ENCODE measurements at regions not wholly inside any gene's neighbourhood (a gene's known extent, or its start where the extent isn't known, plus 50 kb on each side); places are given as distances from the start of the nearest gene placed in this dataset.

DNA sequence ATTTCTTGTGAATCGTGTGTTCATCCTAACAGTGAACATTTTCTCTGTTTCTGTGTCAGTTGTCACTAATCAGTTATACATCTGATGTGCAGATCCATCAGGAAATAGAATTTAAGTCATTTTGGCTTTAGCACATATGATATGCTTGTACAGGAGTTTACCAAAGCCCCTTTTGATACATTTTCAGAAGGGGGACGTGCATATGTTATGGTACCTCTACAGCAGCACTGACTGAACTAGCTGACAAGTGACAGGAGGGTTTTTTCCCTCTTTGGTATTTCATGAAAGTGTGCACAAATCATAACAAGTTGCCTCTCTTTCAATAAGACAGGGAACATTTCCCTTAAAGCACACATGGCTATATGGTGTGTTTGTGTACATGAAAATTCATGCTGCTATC lies 536.5 kb downstream of the PLCL1 start:
- no peak for DNase-seq (ENCODE audit: low spot score)

DNA sequence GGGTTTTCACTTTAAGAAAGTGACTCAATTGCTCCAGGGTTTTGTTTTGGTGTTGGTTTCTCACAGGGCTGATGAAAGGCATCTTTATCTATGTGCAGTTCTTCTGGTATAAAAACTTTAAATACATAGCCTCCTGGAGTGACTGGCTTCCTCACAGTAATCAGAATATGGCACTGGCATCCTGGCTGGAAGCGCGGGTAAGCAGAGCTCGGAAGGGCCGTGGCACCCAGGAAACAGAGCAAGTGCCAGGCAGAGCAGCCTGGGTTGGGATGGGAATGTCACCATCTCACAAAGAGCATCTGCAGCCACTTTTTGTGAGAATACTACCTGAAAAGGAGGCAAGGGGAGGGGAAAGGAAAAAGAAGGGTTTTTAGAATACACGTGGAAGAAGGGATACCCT lies 534.7 kb downstream of the PLCL1 start:
- no peak for DNase-seq (ENCODE audit: low spot score)

DNA sequence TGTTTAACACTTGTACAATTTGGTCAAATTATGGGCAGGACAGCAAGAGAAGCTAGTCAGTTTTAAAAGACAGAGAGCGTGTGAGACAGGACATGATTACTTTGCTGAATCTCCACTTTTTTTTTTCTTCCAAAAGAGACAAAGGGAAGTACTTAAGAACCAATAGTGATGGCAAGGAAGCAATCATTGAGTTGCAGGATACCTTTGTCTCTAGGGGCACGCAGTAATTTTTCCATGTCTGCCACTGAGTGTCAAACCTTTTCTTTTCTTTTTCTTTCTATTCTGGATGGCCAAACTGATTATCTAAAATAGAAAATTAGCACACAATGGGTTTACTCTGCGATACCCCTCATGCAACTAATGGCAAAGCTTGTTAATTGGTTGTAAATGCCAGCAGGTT lies 533.0 kb downstream of the PLCL1 start:
- no peak for DNase-seq (ENCODE audit: low spot score)

DNA sequence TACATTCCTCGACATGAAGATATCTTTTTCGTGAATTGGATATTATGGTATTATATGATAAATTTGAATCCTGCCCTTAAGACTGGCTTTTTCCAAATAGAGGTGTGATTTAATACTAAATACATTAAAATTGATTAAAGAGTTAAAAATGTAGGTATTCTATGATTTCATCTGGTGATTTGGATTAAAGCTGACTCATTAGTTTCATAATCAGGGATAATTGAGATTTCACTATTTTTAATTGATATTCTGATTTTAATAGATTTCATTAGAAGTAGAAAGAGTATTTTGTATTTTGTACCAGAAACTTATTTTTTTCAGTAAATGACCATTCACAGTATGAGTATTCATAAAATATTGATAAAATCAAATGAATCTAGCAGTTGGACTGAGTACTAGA lies 524.1 kb downstream of the PLCL1 start:
- DNase-seq (ENCODE audit: low spot score) = no peak

DNA sequence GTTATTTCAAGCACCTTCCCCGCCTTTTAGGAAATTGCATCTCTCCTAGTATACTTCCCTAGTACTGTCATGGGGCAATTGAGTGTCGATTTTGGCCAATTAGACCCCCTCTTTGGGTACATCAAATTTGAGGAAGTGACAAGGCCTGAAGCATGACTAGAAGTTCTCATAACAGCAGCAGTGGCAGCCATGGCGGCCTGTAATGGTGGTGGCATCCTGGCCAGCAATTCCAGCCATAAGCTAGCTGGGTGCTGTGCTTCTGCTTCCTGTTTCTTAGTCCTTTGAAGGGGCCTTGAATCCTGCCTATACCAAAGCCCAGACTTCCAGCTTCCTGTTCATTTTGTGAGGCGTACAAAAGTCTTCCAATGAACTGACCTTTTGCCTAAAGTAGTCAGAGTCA lies 523.1 kb downstream of the PLCL1 start:
- DNase-seq (ENCODE audit: low spot score) = no peak

DNA sequence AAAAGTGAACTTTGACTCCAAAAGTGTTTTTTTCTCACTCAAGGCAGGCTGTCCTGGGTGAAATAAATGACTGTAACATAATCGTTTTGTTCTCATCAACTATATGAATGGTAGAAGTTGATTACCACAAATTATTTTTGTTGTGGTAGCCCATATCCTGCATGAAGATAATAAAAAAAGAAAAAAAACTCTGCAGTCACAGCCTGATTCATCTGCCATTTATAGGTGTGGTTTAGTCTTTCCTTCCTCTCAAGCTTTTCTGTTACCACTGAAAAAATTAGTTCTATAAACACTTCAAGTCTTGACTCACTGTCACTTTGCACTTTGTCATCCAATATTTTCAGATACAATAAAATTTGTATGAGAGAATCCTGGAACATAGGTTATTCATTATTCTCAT lies 522.0 kb downstream of the PLCL1 start:
- no peak for DNase-seq (ENCODE audit: low spot score)

DNA sequence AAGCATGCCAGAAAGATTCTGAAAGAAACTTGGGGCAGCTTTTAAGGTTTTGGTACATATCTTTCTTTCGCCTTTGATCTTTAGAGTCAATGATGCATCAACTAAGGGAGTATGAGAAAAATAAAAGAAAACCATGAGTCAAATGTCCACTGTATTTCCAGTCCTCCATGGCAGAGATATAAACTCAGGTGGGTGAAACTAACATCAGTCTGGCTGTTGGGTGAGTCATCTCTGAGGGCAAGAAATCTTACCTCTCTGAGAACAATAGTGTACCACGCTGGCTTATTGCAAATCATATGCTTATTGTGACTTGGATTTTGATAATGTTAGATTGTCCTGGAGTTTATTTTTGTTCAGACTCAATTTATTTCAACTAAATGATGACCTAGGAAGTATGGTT lies 521.0 kb downstream of the PLCL1 start:
- no peak for DNase-seq (ENCODE audit: low spot score)

DNA sequence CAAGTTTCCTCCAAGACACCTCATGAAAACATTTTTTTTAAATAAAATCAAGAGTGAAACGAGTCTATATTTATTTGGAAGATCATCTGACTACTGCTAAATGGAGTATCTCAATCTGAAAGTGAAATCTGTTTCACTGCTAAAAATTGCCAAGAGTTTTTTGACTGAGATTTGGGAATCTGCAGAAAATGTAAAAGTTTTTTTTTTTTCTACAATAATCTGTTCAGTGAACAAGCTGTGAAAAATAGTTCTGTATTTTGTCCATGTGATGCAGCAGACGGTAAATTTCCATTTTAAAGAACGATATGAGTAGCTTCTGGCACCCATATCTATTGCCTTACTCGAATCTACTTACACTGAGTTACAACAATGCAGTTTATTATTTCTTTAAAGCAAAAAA lies 519.7 kb downstream of the PLCL1 start:
- no peak for DNase-seq (ENCODE audit: low spot score)

DNA sequence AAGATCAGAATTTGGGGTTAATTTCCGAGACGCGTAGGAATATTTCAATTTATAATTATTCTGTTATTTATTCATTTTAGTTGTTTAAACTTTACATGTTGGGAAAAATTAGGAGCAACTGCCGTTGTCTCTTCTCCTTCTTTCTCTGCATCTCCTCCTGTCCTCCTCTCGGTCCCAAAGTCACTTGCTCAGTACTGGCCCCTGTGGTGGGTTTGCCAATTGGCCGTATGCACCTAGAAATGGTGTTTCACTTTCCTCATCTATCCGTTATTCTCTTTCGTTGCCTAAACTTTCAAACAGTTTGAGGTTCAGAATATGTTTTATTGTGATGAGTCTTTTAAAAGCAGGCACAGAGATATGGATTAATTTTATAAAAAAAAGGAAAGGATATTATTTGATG lies 517.9 kb downstream of the PLCL1 start:
- no peak for DNase-seq (ENCODE audit: low spot score)

DNA sequence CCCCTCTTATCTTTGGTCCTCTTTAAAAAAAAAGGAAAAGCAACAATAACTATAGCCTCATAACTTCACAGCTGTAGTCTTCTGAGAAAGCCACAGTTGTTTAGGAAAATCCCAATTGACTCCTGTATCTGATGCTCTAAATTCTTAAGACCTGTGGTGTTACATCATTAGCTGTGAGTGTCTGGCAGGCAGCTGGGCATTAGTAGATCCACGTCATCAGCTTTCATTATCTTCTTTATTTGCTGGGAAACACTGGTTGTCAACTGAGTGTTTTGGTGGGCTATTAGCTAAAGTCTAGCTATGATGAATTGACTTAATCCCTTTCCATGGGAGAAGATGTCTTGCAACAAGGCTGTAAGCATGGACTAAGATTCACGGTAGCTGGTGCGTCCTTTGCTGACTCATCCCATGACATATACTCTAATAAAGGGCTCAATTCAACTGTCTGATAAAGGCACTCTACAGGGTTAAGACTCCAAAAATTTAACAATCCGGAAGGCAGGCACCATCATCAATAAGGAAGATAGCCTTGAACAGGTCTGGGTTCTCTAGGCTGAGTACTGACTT lies 517.2 kb downstream of the PLCL1 start:
- DNase-seq (ENCODE audit: low spot score) = no peak

DNA sequence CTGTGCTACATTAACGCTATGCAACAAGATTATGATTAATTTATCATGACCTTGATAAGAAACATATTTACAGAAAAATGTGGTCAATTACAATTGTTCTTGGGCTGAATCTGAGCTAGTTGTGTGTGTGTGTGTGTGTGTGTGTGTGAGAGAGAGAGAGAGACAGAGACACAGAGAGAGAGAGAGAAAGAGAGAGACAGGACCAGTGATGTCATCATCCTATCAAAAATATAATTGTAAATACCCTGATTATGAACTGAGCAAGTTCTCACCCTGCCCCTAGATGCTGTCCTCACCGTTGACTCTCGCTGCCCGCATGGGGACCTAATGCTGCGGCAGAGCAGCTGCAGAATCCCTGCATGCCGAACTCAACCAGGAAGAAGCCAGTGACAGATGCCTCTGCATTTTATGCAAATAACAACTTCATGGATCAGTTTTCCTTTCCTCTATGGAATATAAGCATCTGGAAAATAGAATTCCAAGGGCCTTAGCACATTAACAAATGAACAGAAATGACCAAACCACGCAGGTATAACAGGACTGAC lies 512.5 kb downstream of the PLCL1 start:
- no peak for DNase-seq (ENCODE audit: low spot score)

DNA sequence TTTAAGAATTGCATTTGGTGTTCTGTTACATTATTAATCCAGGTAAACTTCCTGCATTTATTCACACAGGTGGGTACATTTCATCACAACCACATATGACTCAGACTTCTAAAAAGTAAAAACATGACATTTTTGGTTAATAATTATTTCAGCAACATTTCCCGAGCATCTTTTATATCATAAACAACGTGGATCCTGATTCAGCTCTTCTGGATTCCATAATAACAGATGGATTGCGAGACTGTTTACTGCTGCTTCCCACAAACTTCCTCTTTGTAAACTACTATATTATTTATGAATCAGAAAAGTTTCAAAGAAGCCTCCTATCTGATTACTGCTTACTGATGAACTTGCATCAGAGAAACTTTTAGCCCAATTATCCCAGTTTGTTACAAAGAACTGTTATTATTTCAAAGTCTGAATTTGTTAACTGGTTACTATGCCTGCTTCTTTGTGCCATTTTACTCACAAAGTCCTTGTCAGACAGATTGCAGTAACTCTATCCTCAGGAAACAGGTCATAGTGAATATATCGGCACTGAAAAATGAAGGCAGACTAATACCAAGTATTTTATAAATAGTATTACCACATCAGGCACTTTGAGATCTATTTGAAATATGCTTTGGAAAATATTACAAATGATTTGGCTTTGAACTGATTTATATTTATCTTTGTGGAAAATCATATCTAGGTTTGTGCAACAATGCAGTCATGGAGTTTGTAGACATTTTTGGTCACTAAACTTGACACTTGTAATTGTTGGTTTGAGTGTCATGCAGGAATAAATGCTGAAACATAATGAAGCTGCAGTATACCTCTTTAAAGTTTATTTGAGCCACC lies 511.6 kb downstream of the PLCL1 start:
- no peak for DNase-seq (ENCODE audit: low spot score)

DNA sequence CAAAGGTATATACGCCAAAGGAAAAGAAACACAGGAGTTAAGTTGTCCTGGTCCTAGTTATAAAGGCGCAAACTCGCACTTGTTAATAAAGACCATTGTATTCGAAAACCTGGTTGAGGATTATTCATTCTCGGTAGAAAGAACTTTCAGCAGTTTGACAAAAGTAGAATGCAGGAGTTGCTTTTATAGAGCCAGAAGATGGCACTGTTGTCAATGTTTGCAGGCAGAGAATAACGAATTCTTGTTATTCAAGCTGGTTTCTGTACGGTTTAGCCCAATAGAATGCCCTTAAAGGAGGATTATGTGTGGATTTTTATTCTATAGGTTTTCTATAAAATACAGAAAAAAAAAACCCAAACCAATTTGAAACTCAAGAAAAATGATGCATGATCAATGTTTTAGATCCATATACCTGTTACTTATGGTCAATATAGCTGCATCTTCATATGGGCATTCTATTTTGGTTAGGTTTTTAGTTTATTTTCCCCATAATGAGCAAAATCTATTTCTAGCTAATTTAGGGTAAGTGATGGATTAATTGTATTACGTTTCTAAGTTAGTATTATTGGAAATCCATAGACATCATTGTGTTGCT lies 510.3 kb downstream of the PLCL1 start:
- DNase-seq (ENCODE audit: low spot score) = no peak

DNA sequence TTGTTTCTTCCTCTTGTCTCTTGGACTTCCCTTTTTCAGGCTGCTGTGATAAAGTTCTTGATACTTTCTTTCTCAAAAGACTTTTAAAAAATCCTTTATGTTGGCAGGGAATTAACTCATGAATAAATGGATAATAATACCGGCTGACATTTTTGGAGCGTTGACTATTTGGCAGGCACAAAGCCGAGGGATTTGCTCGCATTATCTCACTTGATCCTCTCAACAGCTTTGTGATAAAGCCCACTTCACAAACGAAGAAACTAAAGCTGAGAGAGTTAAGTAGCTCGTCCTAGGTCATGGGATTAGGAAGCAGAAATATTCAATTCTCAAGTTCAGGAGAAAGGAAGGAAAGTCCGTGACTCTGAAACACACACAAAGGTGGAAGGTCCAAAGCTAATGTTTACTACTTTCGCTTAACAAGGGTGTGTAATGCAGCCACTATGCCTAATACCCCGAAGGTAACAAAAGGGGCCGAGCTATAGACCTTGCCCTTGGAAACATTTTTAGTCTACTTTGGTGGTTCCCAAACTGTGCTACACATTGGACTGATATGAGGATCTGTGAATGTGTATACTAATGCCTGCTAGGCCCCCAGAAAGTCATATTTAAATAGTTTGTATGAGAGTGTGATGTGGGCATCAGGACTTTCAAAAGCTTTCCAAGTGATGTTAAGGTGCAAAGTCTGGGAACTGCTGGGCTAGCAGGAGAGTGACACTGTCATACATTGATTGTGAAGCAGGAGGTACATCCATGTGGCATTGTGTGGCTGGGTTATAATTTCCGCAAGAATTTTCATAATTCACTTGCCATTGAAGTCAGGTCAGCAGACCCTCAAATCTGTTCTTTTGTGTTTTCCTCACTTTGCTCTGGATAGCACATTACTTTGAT lies 508.4 kb downstream of the PLCL1 start:
- DNase-seq (ENCODE audit: low spot score) = no peak

DNA sequence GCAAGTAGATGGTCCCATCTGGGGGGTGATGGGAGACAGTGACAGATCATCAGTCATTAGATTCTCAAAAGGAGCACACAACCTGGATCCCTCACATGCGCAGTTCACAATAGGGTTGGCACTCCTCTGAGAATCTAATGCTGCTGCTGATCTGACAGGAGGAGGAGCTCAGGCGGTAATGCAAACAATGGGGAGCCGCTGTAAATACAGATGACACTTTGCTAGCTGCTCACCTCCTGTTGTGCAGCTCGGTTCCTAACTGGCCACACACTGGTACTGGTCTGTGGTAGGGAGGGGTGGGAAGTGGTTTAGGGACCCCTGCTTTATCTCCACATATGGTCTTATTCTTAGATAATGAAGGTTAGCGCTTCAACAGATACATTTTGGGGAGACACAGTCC lies 506.6 kb downstream of the PLCL1 start:
- no peak for DNase-seq (ENCODE audit: low spot score)

DNA sequence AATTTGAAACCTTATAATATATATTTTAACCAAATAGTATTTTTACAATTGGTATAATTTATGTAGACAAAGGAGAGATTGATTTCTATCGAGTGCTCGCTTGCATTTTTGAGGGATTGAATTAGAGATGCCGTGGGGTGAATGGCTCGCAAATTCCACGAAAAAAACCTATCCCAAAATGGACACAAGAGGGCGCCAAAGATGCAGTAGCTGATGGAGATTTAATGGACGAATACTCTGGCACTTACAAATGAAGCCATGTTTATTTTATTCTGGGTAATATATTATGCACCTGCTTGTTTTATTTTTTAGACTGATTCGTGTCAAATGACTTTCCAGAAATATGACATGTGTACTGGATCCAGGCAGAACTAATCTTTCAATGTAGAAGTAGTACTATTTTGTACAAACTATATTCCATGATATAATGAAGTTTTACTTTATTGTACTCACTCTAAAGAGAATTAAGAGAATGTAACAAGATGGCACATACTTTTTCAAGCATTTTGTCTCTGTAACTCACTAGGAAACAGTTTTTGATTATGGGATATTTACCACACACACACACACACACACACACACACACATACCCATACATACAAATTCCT lies 505.4 kb downstream of the PLCL1 start:
- peak; percentile 41 for DNase-seq (ENCODE audit: low spot score)

DNA sequence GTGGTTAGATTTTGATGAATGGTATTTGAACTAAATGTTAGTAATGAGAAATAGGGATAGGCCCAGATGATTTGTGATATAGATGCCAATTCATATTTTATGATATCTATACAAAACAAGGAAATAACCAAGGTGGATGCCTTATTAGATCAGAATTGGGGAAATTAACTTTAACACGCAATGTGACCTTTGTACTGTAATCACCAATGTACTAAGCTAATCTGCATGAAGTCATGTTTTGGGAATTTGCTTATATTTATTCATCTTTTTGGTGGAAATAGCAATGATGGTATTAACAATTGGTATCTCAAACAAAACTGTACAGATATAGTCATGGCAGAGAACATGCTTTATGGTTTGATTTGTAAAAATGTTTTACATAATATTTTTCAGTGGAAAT lies 504.7 kb downstream of the PLCL1 start:
- DNase-seq (ENCODE audit: low spot score) = no peak

DNA sequence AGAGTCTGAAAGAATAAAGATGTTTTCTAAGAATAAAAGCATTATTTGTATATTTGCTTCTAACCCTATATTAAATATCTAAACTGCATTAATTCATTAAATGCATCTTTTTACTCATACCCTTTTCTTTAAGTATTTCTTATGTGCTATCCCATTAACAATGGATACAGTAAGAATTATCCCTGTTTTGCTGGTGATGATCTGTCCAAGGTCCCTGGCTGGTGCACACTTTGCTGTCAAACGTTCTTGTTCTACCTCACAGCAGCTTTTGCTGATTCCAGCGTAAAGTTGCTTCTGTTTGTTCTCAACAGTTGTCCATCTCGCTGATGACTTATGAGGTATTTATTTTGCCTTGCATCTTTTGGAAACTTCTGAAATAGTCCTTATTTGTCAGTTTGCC lies 504.0 kb downstream of the PLCL1 start:
- DNase-seq (ENCODE audit: low spot score) = no peak

DNA sequence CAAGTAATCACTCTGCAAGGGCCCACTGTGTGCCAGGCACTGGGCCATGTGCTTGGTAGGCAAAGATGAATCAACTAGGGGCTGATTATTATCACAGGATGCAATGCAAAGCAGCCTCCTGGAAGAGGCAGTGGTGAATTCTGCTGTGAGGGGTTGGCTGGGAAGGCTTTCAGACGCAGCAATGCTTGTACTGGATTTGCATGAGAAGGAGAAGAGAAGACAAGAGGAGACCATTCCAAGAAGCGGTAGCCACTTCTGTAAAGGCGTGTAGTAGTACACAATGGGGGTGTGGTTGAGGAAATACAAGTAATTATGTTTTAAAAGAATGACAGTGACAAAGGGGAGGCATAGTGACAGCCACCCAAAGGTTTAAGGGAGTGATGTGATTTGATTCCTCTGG lies 502.7 kb downstream of the PLCL1 start:
- no peak for DNase-seq (ENCODE audit: low spot score)

DNA sequence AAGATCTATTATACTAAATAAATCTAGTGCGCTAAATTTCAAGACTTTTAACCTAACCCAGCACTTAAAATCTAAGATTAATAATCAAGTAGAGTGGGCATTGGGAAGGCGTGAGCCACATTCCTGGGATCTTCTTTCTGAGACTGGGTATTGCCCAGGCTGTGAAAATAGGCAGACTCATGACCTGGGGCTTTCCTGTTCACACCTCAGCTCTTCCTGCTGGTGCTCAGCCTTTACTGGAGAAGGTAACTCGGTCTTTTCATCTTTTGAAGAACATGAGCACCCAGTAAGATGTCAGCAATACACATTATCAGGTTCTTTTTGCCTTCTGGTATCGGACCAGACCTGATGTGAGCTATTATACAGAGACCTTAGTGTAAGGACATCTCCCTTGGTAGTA lies 500.5 kb downstream of the PLCL1 start:
- no peak for DNase-seq (ENCODE audit: low spot score)

DNA sequence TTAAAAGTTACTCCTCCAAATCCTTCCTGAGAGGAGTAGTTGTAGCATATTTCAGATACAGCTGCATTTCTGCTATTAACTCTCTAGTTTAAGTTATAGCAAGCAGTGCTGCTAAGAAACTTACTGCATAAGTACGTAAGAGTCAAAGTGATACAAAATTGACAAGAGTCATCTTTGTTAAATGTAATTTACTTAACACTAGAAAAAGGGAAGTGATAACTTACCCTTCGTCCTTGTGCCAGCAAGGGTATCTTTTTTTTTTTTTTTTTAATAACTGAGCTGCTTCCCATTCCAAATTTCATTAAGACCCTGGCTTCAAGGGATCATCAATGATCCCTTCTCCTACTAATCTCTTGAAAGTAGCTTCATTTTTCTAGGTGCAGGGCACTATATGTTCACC lies 493.0 kb downstream of the PLCL1 start:
- no peak for DNase-seq (ENCODE audit: low spot score)
